Esophagus mucosa (tissue), 1 donor: ENCODE measurements at regions not wholly inside any gene's neighbourhood (a gene's known extent, or its start where the extent isn't known, plus 50 kb on each side); places are given as distances from the start of the nearest gene placed in this dataset.

Experiments used
- ATAC-seq: fragments of 200-7000 bp; cut with Tn5 transposase; one replicate; pipeline ENCODE4 v1.9.1; 2020
- donor health status: DM: yes; HTN: yes; CAD: no.

DNA sequence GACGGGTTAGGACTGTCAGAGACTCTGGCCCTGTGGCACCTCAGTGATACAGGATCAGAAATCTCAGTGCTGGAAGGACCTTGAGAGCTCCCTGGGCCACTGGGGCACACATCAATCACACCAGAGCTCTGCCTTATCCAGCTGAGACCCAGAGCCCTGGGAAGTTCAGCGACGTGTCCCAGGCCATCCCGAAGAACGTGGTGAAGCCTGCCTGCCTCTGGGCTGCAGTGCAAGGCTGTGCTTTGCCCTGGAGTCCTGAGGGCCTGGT is 79.8 kb upstream of the MGMT start:
- no peak for ATAC-seq

DNA sequence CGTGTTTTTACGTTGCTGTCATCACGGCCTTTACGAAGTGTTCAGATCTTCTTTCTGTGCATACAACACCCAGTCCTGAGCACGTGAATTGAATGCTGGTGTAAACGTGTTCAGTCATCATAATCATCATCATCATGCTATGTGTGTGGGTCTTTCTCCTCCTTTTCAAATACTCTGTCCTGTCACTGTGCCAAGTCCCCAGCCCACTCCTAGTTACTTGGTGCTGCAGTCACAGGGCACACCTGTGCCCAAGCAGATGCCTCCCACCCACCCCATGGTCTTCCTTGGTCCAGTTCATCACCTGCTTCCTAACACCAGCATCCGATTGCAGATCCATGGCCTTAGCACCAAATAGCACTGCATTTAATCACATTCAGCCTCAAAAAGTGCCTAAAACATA is 78.6 kb upstream of the MGMT start:
- no peak for ATAC-seq

DNA sequence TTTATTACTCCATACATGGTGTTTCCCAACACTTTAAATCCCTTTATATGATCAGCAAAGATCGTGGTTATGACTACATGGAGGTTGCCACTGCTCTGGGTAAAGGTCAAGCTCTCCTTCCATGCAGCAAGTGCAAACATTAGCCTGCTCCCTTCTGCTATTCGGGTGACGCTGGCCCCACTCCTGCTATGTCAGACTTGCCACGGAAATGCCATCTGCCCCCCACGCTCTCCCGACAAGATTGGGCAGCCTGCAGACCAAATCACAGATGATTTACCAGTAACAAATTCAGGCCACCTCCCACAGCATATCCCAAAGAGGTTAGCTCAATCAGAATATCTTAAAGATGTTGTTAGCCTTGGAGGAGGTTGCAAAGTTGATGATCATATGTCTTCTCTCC is 77.8 kb upstream of the MGMT start:
- ATAC-seq, result no peak

DNA sequence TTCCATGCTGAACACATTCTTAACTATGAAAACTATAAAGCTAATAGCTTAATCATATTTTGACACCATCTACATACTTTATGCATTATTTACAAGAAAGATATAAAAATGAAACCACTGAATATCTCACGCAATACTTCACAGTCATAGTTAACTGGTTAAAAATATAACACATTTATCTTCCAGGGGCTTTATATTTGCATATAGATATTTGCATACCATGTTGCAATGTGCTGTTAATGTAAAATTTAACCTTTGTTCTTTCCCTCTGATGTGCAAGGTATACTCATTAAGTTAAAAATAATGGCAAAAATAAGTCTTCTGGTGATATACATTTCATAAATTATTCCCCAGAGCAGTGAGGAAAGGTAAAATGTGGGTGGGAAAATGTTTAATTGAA is 76.9 kb upstream of the MGMT start:
- no peak for ATAC-seq

DNA sequence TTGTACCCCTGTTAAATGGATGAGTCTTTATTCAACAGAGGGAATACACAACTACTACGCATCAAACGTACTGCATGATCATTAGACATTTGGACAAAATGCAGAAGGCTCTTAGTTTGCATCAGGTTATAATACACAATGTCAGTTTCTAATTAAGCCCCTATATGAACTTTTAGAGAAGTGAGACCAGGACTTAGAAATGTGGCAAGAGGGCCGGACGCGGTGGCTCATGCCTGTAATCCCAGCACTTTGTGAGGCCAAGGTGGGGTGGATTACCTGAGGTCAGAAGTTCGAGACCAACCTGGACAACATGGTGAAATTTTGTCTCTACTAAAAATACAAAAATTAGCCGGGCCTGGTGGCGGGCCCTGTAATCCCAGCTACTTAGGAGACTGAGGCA is 76.3 kb upstream of the MGMT start:
- no peak for ATAC-seq

DNA sequence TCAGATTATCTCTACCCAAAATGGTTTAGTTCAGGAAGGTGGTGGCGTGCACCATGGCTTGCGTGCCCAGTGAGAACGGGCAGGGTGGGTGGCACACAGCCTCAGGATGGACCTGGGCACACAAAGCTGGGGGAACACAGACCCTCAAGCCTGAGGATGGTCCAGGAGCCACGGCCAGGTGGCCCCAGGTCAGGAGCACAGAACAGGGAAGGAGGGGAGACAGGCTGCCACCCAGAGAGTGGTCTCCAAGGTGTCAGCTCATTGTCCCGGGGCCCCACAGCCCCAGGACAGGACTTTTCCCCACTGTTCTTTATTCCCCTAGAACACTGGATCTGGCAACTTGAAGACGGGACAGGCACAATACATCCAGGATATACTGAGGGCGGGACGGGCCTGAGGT is 75.6 kb upstream of the MGMT start:
- ATAC-seq, result no peak

DNA sequence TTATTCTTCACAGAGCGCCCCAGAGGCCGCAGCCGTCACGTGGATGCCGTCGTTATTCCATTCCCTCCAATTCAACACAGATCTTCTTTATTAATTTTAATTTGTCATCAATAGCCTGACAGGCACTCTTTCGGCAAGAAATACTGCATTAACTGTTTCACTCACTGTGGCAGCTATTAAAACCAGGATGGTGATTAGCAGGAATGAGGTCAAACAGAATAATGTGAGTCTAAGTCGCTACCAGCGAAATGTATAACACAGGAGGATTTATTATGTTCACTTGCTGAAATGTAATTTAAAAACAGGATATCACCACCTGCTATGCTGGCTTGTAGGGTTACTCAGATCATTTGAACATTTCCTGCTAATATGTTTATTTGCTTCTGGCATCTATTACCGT is 74.2 kb upstream of the MGMT start:
- no peak for ATAC-seq

DNA sequence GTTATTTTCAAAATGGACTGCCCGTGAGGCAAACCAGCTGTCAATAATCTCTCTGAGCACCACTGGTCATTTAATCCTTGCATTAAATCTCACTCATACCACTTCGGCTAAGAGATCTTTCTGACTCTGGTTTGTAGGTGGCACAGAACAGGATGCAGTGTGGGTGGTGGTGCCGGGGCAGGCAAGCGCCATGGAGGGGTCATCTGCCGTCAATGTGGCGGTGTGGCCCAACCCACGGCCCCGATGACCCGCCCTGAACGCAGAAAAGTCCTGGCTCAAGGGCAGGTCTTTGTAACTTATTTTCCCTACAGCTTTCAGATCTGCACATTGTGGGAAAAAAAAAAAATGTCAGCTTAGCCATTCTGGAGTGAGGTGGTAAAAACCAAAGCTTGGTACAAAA is 73.2 kb upstream of the MGMT start:
- ATAC-seq, result no peak

DNA sequence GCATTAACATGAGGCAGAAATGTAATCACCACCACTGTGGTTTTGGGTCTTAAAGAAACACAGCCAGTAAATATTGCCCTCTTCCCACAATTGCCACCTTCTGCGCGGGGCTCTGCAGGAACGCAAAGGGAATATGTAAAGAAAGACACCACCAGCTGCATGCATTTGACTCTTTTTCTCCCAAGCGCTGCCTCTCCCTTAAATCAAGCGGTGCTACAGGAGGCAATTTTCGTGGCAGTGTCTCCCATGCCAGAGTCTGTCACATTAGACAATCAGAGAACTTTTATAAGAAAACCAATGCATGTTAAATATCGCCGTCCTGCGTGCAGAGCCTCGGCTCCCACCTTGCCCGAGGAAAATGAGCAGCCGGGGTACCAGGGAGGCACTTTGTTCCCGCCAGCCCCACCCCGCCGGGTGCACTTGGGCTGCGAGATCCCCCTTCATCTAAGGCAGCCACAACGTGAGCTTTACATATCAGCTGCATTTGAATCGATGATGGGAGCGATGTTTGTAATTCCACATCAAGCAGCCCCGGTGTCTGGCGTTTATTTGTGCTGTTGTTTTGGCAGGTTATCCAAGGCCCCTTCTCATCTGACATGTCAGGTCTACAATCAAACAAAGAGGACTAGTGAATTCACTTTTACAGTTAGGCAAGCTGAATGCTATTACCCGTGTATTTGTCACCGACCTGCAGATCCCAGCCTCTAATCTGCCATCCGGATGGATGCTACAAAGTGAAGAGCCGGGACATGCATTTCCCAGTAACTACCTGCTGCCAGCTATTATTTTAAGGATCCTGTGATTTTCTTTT is 72.3 kb upstream of the MGMT start:
- ATAC-seq, result no peak

DNA sequence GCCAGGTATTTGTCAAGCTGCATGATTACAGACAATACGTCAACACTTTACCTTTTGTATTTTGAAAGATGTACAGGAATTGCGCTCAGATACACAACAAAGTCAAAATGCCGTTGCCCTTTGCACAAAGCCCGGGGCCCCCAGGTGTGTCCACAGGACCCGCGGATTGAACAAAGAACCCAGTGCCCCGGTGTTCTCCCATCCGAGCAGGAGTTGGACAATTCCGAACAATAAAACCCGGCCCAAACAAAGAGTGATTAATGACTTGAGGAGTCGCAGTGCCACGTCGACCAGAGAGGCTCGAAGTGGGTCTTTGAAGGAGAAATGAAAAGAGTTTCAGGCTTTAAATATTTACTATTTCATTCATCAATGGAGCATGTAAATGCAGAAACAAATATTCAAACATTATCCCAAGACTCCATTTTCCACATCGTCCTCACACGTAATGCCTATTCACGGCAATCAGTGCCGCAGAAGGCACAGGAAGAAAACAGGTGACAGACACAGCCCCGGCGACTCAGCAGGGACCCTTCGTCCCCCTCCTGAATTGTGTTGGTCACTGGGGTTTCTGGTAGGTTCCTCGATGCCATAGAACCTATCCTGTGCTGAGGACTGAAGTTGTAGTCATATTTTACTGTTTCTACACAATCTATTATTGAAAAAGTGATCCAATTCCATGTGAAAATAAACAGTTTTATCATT is 70.9 kb upstream of the MGMT start:
- no peak for ATAC-seq

DNA sequence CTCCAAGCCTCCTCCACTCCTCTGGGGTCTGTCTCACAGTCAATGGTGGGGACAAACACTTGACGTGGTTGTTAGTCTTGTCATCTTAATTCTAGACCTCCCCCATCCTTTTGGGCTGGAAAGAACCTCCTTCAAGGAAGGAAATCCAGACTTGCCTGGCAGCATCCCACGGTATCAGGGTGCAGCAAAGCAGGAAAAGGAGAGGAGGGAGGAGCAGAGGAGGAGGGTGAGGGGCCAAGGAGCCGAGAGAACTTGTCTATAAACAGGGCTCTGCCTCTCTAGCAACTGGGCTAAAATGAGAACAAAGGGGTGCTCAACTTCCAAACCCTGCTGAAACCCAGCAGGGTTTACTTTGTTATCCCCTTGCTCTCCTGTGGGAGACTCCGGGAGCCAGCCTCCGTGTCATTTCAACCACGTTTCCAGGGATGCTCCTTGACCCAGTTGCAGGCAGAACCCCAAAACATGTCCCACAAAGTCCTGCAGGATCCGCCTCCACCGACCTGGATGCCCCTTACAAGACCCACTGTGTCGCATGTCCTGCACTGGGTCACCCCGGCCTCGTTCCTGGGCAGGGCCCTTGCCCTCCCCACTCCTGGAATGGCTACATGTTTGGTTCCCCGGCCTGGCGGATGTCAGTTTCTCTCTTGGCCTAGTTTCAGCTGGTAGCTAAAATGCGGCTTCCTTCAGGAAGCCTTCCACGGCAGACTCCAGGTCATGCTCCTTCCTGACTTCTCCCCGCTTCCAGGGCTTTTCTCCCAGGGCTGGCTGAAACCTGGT is 69.7 kb upstream of the MGMT start:
- ATAC-seq, result no peak

DNA sequence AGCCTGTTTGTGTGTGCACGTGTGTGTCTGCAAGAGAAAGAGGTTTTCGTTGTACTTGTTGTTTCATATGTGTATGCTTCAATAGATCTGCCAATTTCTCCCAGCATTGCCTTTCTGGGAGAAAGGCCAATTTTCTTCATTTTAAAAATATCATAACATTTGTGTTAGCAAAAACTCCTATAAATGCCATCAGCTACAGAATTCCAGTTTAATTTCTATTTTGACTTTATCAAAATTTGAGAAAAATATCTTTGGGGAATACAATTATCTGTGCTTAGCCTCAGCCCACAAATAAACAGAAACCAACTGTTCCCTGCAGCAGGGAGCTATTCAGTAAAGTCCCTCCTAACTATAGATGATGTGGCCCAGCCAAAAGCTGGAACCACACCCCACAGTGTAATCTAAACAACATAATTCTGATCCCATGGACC is 68.3 kb upstream of the MGMT start:
- no peak for ATAC-seq

DNA sequence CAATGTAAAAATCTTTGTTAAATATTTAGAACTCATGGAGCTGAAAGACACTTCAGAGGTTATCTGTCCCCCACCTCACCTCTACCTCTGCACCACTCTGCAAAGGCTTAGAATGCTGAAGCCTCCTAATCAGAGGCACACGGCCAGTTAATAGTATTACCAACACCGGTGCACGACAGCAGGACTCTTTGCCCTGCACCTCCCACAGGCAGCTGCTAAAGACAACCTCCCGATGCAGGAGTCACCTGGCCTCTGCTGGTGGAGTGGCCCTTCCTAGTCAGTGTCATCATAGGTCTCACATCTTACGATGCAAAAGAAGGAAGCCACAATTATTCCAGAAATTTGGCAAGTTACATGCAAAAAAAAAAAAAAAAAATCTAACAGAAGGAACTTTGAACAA is 66.6 kb upstream of the MGMT start:
- no peak for ATAC-seq

DNA sequence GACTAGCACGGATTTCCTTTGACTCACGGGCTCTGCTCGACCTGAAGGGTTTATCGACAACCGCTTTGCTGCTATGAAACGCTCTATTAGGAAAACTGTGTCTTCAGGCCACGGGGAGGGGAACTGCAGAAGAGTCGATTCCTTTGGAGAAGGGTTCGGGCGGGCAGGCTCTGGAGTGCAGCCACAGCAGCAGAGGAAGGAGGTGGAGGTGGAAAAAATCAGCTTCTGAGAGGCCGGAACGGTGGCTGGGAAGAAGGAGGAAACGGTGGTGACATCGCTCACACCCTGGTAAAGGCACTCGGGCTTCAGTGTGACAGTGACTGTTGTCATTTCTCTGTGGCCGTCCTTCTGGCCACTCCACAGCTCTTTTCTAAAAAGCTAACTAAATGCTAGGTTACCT is 64.6 kb upstream of the MGMT start:
- no peak for ATAC-seq

DNA sequence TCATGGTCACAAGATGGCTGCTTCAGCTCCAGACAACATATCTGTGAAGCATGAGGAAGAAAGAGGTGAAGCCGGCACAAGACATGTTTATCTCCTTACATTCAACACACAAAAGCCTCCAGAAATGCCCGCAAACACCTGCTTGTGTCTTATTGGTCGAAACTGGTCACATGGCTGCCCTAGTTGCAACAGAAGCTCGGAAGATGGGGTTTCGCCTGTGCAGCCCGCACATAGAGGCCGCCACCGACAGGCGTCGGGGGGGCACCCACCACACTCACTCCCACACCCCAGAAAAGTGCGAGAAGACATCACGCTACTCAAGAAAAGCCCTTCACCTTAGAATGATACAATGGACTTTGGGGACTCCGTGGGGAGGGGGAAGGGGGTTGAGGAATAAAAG is 63.0 kb upstream of the MGMT start:
- no peak for ATAC-seq

DNA sequence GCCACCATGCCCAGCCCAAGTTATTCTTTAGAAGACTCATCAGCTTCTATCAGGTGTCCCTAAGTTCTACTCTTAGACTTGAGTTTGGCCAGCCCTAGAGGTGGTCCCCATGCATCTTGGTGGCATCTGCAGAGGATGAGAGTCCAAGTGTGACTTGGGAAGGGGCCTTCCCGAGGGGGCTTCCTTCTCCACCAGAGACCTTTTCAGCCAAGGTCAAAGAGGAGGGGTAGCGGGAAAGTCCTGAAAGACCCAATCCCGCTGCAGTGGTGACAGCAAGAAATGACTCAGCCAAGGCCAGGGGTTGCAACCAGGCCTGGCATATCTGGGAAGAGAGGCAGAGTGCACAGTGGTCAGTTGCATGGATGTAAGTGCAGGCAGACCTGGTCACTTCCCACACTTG is 61.7 kb upstream of the MGMT start:
- ATAC-seq, result no peak

DNA sequence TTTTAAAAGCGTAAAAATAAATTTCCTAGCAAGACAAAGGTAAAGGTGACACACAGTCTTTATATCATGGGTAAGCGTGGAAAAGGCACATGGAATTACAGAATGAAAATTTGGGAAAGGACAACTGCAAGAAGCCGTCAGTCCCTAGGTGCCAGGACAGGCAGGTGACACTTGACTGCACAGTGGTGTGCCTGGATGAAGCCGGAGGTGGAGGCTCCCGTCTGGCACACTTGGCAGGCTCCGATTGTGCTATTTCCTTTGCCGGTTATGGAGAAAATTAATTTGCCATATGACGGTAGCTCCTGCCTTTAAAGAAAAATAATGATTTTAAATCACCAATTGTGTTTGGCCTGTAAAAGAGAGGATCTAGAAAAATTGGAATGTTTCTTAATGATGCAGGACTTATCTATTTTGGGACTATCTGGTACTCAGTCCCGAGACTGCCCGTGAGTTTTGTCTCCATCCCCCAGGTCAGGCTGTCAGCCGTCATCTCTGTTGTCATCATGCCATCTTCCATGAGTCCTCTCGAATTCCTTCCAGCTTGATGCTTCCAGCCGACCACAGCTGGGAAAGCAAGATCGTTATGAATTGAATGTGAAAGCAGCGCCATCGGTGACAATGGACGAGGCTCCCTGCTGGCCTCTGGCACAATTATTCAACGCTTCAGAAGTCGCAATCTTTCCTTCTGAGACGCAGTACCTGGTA is 56.2 kb upstream of the MGMT start:
- no peak for ATAC-seq

DNA sequence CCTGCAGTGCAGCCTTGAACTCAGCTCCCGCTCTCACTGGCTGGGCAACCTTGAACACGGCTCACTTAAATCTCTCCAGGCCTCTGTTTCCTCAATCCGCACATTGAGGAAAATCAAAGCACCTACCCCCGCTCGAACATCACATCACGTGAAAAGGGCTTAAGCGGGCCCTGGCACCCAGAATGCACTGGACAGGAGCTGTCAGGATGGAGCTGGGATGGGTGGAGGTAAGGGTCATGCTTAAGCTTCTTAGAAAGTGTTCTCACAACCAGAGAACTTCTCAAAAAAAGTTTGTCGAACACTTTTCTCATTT is 55.7 kb upstream of the MGMT start:
- no peak for ATAC-seq

DNA sequence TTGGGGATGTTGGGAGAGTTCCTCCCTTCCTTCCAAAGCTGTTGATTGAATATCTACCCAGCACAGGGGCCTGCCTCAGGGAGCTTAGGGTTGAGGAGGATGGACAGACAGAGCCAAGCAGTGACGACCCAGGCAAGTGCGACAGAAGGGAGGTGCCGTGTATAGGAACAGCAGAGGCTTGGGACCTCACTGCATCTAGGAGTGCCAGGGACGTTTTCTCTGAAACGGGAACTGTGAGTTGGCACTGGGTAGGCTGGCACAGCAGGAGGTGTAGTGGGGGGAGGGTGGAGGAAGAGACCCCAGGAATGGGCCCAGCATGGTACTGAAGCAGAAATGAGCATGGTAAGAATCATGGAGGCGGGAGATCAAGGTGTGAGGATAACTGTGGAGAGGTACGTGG is 55.3 kb upstream of the MGMT start:
- ATAC-seq, result no peak

DNA sequence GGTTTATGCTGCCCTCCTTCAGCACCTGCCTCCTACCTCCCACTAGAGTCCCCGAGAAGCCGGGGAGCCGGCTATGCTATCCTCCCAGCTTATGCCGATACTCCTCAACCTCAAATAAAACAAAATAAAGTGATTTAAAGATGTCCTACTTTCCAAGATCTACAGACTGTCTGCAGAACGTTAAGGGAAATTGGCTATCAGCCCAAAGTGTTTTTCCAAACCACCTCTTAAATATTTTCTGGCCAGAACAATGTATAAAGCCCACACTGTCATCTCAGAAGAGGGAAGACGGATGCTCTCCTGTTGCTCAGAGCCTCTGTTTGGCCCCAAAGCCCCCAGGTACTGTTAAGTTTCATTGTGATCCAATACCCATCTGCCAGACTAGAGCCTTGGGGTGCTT is 54.0 kb upstream of the MGMT start:
- no peak for ATAC-seq

DNA sequence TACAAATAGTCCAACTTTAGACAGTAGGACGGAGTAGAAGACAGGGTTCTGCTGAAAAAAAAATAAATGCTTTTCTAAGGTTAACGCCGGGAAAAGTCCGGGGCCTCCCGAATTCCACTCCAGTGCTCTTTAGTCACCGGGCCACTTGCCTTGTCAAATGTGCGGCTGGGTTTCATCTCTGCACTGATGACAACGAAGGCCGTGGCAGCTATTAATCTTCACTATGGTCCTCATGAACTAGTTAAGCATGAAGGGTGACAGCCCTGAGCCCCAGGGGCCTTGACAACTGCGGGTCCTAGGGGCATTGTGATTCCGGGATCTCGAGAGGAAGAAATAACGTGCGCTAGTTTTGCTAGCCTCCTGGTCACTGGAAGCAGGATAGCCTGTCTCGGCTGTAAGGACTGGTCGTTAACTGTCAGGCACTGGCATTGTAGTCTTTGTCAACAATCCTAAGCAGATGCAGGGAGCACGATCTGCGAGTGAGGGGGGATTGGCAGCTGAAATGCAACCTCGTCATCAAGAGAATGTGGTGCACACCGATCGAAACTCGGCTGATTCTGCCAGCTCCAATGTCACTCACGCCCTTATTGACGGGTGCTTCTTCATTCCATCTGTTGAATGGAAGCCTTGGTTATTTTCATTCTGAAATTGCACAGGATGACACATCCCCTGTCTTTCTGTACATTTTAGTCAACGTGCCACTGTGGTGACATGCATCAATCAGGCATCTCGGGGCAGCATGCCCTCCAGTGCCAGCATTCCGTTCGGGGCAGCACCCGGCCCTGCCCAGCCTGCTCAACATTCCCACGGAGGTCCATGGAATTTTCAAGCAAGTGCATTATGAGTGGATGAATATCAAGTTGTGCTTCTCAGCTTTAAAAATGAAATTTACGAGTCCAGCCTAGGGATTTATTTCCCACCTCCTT is 51.6 kb upstream of the MGMT start:
- ATAC-seq, result no peak

DNA sequence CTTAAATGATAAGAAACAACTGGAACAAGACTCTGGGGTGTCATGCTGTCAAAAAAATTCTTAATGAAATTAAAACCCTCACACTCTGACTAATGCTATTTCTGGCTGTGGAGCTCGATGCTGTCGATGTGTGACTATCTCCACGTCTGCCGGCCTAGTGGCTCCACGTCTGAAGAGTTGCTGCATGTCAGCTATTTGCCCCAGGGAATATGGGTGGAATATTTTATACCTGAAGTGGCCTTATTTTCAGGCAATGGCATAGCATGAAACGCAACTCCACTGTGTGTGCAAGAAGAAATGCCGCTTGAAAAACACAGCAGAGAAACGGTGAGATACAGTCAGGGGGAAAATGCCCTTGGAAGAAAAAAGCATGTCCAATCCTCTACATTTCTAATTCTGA is 50.9 kb upstream of the MGMT start:
- ATAC-seq, result no peak
